NCI-H345 (cell line): ENCODE measurements at regions not wholly inside any gene's neighbourhood (a gene's known extent, or its start where the extent isn't known, plus 50 kb on each side); places are given as distances from the start of the nearest gene placed in this dataset.

ENCODE experiments used
- DNase-seq: peaks from one replicate; lab custom pipeline; 2025; lab: John Stamatoyannopoulos, UW

DNA sequence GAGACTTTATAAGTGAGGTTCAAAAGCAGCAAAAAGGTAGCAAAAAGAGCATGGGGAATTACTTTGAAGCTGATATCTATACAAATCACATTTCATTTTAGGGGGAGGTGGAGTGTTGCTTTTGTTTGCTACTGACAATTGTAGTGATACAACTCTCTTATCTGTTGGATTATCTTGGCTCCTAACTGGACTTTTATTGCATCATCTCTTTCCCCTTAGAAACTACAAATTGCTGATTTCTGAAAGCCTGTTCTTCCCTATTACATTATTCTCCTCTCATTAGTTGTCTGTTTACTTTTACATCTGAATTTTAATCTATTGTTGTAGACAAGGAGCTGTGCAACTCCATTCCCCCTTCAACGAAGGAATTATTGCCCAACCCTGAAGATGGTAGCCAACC, 75.0 kb upstream of the GNPDA2 start:
- DNase-seq = no peak

DNA sequence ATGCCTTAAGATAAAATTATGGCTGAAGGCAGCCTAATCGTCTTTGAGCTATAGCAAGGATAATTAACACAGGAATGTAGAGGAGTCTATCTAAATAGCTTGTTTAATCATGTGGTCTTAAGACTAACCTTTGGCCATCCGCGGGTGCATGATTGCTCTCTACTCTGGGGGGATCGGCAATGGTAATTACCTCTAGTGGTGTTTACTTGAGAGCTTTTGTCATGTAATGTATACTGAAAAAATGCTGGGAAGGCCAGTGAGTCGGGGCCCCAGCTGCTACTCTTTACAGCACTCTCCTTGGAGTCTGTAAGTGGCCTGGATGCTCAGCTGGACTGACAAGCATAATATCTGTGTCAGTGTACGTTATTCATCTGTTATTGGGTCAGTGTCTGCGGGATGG, 65.5 kb upstream of the GNPDA2 start:
- no peak for DNase-seq

DNA sequence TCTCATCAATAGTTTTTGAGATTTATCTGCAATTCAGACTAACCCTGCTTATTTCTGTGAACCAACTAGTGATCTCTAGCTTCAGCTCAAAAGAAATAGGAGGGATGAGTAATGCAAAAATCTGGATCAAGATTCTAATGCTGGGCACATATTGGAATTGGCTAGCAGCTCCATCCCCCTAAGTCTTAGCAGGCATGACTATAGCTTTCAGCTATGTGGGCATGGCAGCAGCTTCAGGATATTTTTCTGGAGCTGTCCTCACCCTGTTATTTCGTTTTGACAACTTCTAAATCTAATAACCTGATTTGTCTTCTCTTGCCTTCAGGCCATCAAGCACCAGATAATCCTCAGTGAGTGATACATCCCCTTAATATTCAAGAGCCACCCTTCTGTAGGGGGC, 50.8 kb upstream of the GNPDA2 start:
- DNase-seq = no peak
